SIG-M5 treated with dmso at 0.1 percent for 504 hours (cell line): ENCODE measurements at regions not wholly inside any gene's neighbourhood (a gene's known extent, or its start where the extent isn't known, plus 50 kb on each side); places are given as distances from the start of the nearest gene placed in this dataset.
"Not testable (repeated sequence)": the region's sequence is repeated elsewhere in the genome, so short reads cannot be mapped to it uniquely, and the experiment has no call there.

Experiments
- DNase-seq: peaks from one replicate; lab custom pipeline; 2025; ENCODE audit not compliant: unreplicated experiment; lab: John Stamatoyannopoulos, UW

- DNase-seq: not testable (repeated sequence)
These were observed 75.9 kb downstream of the NPIPB11 start for GRCh38 chr16:29330623-29331022.

- not testable (repeated sequence) for DNase-seq
These were observed 78.0 kb downstream of the NPIPB11 start for GRCh38 chr16:29328528-29328927.

- not testable (repeated sequence) for DNase-seq
These were observed 78.7 kb downstream of the NPIPB11 start for GRCh38 chr16:29327631-29328408.

- DNase-seq: not testable (repeated sequence)
These were observed 80.1 kb downstream of the NPIPB11 start for GRCh38 chr16:29326164-29327125.

- not testable (repeated sequence) for DNase-seq
These were observed 82.8 kb downstream of the NPIPB11 start for GRCh38 chr16:29323725-29324124.

- DNase-seq: no peak
These were observed 84.9 kb downstream of the NPIPB11 start for GRCh38 chr16:29321585-29321984.

GRCh38 chr16:29321000-29321393 is 85.5 kb downstream of the NPIPB11 start:
- no peak for DNase-seq

GRCh38 chr16:29320274-29320999 is 86.1 kb downstream of the NPIPB11 start:
- DNase-seq: no peak

GRCh38 chr16:29319726-29320125 is 86.8 kb downstream of the NPIPB11 start:
- DNase-seq: no peak

- DNase-seq: peak; percentile 79
These were observed 87.9 kb downstream of the NPIPB11 start for GRCh38 chr16:29318561-29318968.

GRCh38 chr16:29318037-29318436 is 88.5 kb downstream of the NPIPB11 start:
- DNase-seq: no peak

- no peak for DNase-seq
These were observed 89.2 kb downstream of the NPIPB11 start for GRCh38 chr16:29317269-29317668.

GRCh38 chr16:29316761-29317183 is 89.7 kb downstream of the NPIPB11 start:
- no peak for DNase-seq

GRCh38 chr16:29315916-29316517 is 90.5 kb downstream of the NPIPB11 start:
- DNase-seq: no peak

GRCh38 chr16:29315046-29315445 is 91.5 kb downstream of the NPIPB11 start:
- DNase-seq: no peak

GRCh38 chr16:29314292-29314934 is 92.1 kb downstream of the NPIPB11 start:
- DNase-seq: no peak

- DNase-seq: no peak
These were observed 92.9 kb downstream of the NPIPB11 start for GRCh38 chr16:29313559-29314048.

GRCh38 chr16:29312835-29313558 is 93.5 kb downstream of the NPIPB11 start:
- DNase-seq: no peak

- DNase-seq: not testable (repeated sequence)
These were observed 94.2 kb downstream of the NPIPB11 start for GRCh38 chr16:29312345-29312675.
